GM23338 (cell line): ENCODE measurements at regions not wholly inside any gene's neighbourhood (a gene's known extent, or its start where the extent isn't known, plus 50 kb on each side); places are given as distances from the start of the nearest gene placed in this dataset.

ENCODE experiments used
- CREB1 ChIP-seq: fragments of 250-450 bp; sonication (Bioruptor Pico); IDR thresholded peaks from 2 replicates; pipeline ENCODE4 v1.5.0; 2020; ENCODE audit warnings: low read depth, mild to moderate bottlenecking, moderate library complexity
- TF ChIP-seq, protein P1 (sequence below), 2 experiments: fragments of 200-600 bp in 1 of 2; sonication (generic) in 1 of 2; conservative IDR thresholded peaks; 2 replicates each; pipeline versions ENCODE4 v1.5.1 to v1.6.1; 2016 to 2017; ENCODE audit warnings: antibody characterized with exemption in 2 of 2, low read depth in 2 of 2, mild to moderate bottlenecking in 2 of 2, moderate library complexity in 1 of 2

DNA sequence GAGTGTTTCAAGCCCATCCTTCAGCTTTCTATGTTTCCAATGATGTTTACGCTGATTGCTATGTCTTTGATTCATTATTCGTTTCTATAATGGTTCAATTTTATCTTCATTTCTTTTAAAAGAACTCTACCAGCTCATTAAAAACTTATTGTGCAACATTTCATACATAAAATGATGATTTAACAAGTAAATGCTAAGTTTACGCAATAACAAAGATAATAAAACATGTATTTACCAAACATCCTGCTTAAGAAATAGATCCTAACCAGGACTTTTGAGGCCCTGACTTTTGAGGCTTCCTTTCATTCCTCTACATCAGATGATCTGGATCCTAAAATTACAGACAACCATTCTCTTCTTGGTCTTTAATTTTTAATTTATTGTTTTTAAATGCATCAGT, 86.5 kb upstream of the DLGAP1 start:
- no peak for TF ChIP-seq CREB1 (CRISPR knock-in tag)
- TF ChIP-seq, protein P1, sequence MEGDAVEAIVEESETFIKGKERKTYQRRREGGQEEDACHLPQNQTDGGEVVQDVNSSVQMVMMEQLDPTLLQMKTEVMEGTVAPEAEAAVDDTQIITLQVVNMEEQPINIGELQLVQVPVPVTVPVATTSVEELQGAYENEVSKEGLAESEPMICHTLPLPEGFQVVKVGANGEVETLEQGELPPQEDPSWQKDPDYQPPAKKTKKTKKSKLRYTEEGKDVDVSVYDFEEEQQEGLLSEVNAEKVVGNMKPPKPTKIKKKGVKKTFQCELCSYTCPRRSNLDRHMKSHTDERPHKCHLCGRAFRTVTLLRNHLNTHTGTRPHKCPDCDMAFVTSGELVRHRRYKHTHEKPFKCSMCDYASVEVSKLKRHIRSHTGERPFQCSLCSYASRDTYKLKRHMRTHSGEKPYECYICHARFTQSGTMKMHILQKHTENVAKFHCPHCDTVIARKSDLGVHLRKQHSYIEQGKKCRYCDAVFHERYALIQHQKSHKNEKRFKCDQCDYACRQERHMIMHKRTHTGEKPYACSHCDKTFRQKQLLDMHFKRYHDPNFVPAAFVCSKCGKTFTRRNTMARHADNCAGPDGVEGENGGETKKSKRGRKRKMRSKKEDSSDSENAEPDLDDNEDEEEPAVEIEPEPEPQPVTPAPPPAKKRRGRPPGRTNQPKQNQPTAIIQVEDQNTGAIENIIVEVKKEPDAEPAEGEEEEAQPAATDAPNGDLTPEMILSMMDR (conservative IDR thresholded peaks at IDR 0.05; ENCODE audit: low read depth in 2 of 2): no peak
